Right ventricle myocardium inferior (tissue), 1 donor: ENCODE measurements at regions not wholly inside any gene's neighbourhood (a gene's known extent, or its start where the extent isn't known, plus 50 kb on each side); places are given as distances from the start of the nearest gene placed in this dataset.
"Not testable (repeated sequence)": the region's sequence is repeated elsewhere in the genome, so short reads cannot be mapped to it uniquely, and the experiment has no call there.

Experiments
- ATAC-seq: fragments of 200-7000 bp; cut with Tn5 transposase; one replicate; pipeline ENCODE4 v1.9.1; 2020; ENCODE audit warnings: mild to moderate bottlenecking, moderate library complexity
- DNase-seq: peaks from one replicate; pipeline ENCODE4 v3.0.0; 2021; ENCODE audit errors: missing footprints
- intact Hi-C: fragments of 100-400 bp; cut with DNase I; formaldehyde crosslinking; loops from one replicate; pipeline ENCODE4 v1.11.0; 2022
- donor health status: DM: no; HTN: yes; CAD: no; lungs with severe emphysema.

DNA sequence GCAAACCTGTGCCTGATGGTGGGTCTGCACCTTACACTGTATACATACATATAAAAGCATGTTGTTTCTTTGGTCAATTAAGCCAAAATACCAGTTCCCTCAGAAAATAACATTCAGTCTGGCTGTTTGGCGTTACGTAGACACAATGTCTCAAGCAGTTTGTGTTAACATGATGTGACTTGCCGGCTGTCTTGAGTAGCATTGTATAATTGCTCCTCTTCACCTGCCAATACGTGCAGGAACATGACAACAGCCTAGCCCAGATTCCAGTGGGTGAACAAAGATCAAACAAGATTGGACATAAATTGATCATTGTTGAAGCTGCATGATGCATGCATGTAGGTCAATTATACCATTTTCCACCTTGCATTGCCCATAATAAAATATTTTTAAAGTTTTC is 102.3 kb downstream of the F11 start:
- intact Hi-C loops = no loop called here
- ATAC-seq (no peak), DNase-seq (no peak)

DNA sequence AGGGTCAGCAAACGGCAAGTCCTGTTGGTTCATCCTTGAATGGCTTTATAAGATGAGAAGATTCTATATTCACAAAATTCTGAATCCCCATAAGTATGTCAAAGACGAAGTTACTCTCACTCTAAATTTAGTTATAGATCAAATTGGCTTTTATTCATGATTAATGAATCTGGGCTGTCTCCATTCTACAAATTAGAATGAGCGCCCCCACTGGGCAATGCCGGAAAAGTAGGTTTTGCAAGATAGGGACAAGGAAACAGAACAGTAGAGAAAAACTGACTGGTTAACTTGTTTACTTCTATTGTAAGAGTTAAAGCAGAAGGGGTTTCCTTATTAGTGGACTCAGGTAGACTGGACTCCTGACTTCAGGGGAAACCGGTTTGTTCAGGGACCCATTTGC is 100.3 kb downstream of the F11 start:
- DNase-seq = no peak
- no peak for ATAC-seq
- intact Hi-C loops = no loop called here

DNA sequence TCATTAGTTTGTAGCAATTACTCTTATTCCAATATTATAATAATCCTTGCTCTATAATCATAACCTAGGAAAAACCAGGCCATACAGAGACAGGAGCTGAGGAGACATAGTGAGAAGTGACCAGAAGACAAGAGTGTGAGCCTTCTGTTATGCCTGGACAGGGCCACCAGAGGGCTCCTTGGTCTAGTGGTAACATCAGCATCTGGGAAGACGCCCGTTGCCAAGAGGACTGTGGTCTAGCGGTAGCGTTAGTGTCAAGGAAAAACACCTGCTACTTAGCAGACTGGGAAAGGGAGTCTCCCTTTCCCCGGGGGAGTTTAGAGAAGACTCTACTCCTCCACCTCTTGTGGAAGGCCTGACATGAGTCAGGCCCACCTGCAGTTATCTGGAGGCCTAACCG is 97.0 kb downstream of the F11 start:
- ATAC-seq, intact Hi-C loops, DNase-seq: not testable (repeated sequence)

DNA sequence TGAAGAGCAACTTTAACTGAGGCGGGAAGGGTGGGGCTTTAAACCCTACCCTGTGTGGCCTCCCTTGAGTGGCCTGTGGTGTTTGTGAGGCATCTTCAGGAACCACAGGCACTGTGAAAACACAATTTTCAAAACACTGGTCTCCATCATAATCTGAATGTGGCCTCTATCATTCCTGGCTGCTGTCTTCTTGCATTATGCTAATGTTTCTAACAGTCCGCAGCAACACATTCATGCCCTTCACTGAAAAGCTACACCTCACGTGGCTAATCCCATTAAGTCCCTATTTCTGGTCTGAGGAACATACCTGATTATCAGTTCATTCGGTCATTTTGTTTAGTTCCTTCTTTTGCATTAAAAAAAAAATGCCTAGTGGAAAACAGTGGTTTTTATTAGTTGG is 94.6 kb downstream of the F11 start:
- ATAC-seq (no peak), DNase-seq (no peak)
- intact Hi-C loops = no loop called here

DNA sequence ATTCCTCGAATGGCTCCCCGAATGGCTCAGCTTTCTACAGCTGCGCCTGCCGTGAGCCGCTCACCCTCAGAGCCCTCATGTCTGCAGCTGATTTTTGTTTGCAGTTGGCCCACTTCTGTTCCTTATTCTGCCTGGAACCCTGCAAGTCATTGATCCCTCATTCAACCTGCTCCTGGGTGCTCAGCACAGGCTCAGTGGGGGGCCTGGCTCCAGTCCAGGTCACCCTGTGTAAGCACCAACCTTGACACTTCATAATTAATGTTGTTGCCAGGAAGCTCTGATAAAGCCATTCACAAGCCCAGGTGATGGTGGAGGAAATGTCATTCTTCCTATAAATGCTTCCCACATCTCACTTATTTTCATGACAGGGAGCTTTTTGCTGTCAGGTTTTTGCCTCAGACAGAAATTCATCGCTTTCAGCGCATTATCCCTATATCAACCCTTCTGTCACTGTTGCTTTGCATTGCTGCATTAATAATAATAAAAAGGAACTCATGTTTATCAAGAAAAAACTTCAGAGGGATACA is 85.7 kb downstream of the F11 start:
- ATAC-seq (no peak), DNase-seq (no peak)
- intact Hi-C loops = no loop called here

DNA sequence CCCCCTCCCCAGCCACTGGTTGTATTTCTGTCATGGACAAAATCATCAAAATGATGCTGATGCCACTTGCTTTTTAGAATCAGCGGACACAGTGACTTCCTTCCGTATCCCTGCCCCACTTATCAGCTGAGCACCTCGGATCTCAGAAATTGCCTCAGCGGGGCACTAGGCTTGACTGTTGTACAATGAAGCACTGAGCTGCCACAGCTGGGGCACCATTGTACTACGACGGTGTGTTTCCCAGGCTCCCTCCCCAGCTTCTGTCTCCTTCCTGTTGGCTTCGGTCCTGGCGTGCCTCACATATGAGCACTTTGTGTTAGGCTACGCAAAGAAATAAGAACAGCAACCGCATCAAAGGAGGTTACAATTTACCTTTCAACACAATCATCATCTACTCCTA is 82.4 kb downstream of the F11 start:
- intact Hi-C loops = no loop called here

DNA sequence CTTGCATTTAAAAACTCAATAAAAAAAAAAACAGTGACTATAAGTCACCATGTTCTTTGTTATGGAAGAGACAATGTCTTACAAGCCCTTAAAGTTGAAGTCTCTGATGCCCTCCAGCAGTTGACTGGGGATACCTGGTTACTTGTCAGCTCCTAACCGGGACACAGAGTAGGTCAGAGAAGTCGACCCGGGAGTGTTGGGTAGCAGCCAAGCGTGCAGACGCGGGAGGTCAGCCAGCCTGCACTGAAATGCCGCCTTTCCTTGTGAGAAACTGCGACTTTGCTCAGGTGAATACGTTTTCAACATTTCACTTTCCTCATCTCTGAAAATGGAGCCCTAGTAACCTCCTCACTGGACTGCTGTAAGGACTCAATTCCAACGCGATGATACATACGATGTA is 81.8 kb downstream of the F11 start:
- ATAC-seq (no peak), DNase-seq (no peak)
- intact Hi-C loops = no loop called here

More for the DNA sequence above, 82.4 kb downstream of the F11 start:
- ATAC-seq (no peak), DNase-seq (no peak)

DNA sequence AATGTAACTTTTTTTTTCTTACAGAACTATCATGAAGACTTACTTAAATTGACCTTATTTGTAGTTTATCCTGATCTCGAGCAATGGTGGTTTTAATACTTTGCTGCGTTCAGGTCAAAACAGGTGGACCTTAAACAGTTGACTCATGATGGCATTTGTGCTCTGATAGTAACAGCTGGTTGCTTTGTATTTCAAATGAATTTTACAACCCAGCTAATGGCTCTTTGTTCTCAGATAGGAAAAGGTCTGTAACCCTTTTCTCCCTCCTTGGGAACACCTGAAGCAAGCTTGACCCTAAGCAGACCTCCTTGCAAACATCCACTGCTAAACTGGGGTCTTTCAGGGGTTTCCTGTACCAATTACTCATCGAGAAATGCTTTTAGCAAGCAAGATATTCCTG is 79.2 kb downstream of the F11 start:
- no peak for ATAC-seq
- no peak for DNase-seq
- intact Hi-C loops = no loop called here

DNA sequence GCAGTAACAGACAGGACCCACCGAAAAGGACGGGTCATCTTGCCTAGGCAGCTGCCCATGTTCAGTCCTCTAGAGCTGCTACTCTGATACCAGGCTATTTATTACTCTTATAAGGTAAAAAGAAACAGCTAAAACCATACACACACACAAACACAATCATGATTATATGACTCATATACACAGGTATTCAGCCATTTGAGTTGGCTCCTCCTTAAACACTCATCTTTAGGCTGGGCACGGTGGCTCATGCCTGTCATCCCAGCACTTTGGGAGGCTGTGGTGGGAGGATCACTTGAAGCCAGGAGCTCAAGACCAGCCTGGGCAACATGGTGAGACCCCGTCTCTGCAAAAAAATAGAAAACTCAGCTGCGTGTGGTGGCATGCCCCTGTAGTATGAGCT is 76.6 kb downstream of the F11 start:
- no peak for DNase-seq
- ATAC-seq = no peak
- intact Hi-C loops = no loop called here

DNA sequence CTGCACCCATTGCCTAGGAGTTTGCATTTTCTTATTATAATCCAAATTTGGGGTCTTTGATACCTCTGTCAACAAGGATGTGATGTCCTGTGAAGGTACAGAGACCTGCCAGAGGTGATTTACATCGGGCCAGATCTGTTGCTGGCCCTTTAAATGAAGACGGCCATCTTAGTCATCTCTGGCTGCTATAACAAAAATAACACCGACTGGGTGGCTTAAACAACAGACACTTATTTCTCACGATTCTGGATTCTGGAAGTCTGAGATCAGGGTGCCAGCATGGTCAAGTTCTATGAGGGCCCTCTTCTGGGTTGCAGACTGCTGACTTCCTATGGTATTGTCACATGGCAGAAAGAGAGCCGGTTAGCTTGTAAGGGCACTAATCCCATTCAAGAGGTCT is 75.7 kb downstream of the F11 start:
- intact Hi-C loops = no loop called here
- no peak for ATAC-seq
- no peak for DNase-seq
